HepG2 (cell line): ENCODE measurements at regions not wholly inside any gene's neighbourhood (a gene's known extent, or its start where the extent isn't known, plus 50 kb on each side); places are given as distances from the start of the nearest gene placed in this dataset.

ENCODE experiments used
- FOXJ3 ChIP-seq: sonication (generic); formaldehyde crosslinking; IDR thresholded peaks from 2 replicates; pipeline ENCODE4 v1.4.0; 2020; ENCODE audit warnings: missing genetic modification reagents, mild to moderate bottlenecking, borderline replicate concordance
- FOXO4 ChIP-seq: sonication (generic); formaldehyde crosslinking; conservative IDR thresholded peaks from 2 replicates; pipeline ENCODE4 v1.8.1; 2023; ENCODE audit warnings: missing genetic modification reagents
- GABPB1 ChIP-seq: IDR thresholded peaks from 2 replicates; pipeline ENCODE4 v1.6.1; 2016; ENCODE audit warnings: mild to moderate bottlenecking, missing genetic modification reagents, moderate library complexity, missing compliant biosample characterization
- GATA4 ChIP-seq: sonication (generic); IDR thresholded peaks from 2 replicates; pipeline ENCODE4 v1.6.1; 2016; ENCODE audit warnings: antibody characterized with exemption, low read depth, borderline replicate concordance
- HNF4A ChIP-seq: sonication (generic); formaldehyde crosslinking; IDR thresholded peaks from 2 replicates; pipeline ENCODE4 v1.4.0; 2020; ENCODE audit warnings: missing genetic modification reagents
- MIER2 ChIP-seq: IDR thresholded peaks from 2 replicates; pipeline ENCODE4 v1.6.1; 2016; ENCODE audit warnings: missing biosample characterization, missing genetic modification reagents
- PHF21A ChIP-seq: sonication (generic); formaldehyde crosslinking; IDR thresholded peaks from 2 replicates; pipeline ENCODE4 v1.5.0; 2020; ENCODE audit warnings: mild to moderate bottlenecking, missing genetic modification reagents
- ZMYM3 ChIP-seq: sonication (generic); formaldehyde crosslinking; IDR thresholded peaks from 2 replicates; pipeline ENCODE4 v1.5.1; 2020; ENCODE audit warnings: mild to moderate bottlenecking, missing genetic modification reagents
- ZNF646 ChIP-seq: sonication (generic); formaldehyde crosslinking; IDR thresholded peaks from 2 replicates; pipeline ENCODE4 v1.9.0; 2021; ENCODE audit warnings: mild to moderate bottlenecking, missing genetic modification reagents
- ZNF776 ChIP-seq: sonication (generic); formaldehyde crosslinking; IDR thresholded peaks from 2 replicates; pipeline ENCODE4 v1.4.0; 2020; ENCODE audit warnings: mild to moderate bottlenecking, missing genetic modification reagents
- ZSCAN9 ChIP-seq: IDR thresholded peaks from 2 replicates; pipeline ENCODE4 v1.6.1; 2016; ENCODE audit warnings: borderline replicate concordance
- TF ChIP-seq, protein P1 (sequence below): sonication (generic); formaldehyde crosslinking; IDR thresholded peaks from 2 replicates; pipeline ENCODE4 v1.8.1; 2022; ENCODE audit warnings: low read depth, mild to moderate bottlenecking, missing genetic modification reagents
- TF ChIP-seq, protein P2 (sequence below): IDR thresholded peaks from 2 replicates; pipeline ENCODE4 v1.6.1; 2016; ENCODE audit warnings: missing compliant biosample characterization, missing genetic modification reagents, borderline replicate concordance
- TF ChIP-seq, protein P3 (sequence below): sonication (generic); formaldehyde crosslinking; IDR thresholded peaks from 2 replicates; pipeline ENCODE4 v1.4.0; 2020; ENCODE audit warnings: mild to moderate bottlenecking, missing genetic modification reagents
- TF ChIP-seq, protein P4 (sequence below): IDR thresholded peaks from 2 replicates; pipeline ENCODE4 v1.6.1; 2012; ENCODE audit warnings: inconsistent platforms

- TF ChIP-seq, protein P1, sequence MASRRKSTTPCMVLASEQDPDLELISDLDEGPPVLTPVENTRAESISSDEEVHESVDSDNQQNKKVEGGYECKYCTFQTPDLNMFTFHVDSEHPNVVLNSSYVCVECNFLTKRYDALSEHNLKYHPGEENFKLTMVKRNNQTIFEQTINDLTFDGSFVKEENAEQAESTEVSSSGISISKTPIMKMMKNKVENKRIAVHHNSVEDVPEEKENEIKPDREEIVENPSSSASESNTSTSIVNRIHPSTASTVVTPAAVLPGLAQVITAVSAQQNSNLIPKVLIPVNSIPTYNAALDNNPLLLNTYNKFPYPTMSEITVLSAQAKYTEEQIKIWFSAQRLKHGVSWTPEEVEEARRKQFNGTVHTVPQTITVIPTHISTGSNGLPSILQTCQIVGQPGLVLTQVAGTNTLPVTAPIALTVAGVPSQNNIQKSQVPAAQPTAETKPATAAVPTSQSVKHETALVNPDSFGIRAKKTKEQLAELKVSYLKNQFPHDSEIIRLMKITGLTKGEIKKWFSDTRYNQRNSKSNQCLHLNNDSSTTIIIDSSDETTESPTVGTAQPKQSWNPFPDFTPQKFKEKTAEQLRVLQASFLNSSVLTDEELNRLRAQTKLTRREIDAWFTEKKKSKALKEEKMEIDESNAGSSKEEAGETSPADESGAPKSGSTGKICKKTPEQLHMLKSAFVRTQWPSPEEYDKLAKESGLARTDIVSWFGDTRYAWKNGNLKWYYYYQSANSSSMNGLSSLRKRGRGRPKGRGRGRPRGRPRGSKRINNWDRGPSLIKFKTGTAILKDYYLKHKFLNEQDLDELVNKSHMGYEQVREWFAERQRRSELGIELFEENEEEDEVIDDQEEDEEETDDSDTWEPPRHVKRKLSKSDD: no peak
- TF ChIP-seq HNF4A (CRISPR knock-in tag) (peak; percentile 77), PHF21A (CRISPR knock-in tag) (0 out of 2 replicates have a peak, but pooled peaks have one; percentile 59), FOXJ3 (CRISPR knock-in tag) (peak; percentile 76; the same call in 1 of the 2 replicates), MIER2 (CRISPR knock-in tag) (peak; percentile 18; the same call in 1 of the 2 replicates), FOXO4 (CRISPR knock-in tag) (0 out of 2 replicates have a peak, but pooled peaks have one; percentile 90), ZMYM3 (peak; percentile 61; the same call in 1 of the 2 replicates), GABPB1 (CRISPR knock-in tag) (peak; percentile 24; the same call in 1 of the 2 replicates), ZSCAN9 (CRISPR knock-in tag) (no peak), GATA4 (peak; percentile 87), ZNF646 (CRISPR knock-in tag) (no peak), ZNF776 (CRISPR knock-in tag) (no peak)
- TF ChIP-seq, protein P2, sequence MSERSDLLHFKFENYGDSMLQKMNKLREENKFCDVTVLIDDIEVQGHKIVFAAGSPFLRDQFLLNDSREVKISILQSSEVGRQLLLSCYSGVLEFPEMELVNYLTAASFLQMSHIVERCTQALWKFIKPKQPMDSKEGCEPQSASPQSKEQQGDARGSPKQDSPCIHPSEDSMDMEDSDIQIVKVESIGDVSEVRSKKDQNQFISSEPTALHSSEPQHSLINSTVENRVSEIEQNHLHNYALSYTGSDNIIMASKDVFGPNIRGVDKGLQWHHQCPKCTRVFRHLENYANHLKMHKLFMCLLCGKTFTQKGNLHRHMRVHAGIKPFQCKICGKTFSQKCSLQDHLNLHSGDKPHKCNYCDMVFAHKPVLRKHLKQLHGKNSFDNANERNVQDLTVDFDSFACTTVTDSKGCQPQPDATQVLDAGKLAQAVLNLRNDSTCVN (CRISPR knock-in tag): 0 out of 2 replicates have a peak, but pooled peaks have one; percentile 42
- TF ChIP-seq, protein P3, sequence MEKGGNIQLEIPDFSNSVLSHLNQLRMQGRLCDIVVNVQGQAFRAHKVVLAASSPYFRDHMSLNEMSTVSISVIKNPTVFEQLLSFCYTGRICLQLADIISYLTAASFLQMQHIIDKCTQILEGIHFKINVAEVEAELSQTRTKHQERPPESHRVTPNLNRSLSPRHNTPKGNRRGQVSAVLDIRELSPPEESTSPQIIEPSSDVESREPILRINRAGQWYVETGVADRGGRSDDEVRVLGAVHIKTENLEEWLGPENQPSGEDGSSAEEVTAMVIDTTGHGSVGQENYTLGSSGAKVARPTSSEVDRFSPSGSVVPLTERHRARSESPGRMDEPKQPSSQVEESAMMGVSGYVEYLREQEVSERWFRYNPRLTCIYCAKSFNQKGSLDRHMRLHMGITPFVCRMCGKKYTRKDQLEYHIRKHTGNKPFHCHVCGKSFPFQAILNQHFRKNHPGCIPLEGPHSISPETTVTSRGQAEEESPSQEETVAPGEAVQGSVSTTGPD (CRISPR knock-in tag): no peak
- TF ChIP-seq, protein P4, sequence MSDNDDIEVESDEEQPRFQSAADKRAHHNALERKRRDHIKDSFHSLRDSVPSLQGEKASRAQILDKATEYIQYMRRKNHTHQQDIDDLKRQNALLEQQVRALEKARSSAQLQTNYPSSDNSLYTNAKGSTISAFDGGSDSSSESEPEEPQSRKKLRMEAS: peak; percentile 82
These were observed 80.1 kb upstream of the CD55 start (continued) for GRCh38 chr1:207241164-207241934.
